ENCODE measurements at regions not wholly inside any gene's neighbourhood (a gene's known extent, or its start where the extent isn't known, plus 50 kb on each side); places are given as distances from the start of the nearest gene placed in this dataset.

DNA sequence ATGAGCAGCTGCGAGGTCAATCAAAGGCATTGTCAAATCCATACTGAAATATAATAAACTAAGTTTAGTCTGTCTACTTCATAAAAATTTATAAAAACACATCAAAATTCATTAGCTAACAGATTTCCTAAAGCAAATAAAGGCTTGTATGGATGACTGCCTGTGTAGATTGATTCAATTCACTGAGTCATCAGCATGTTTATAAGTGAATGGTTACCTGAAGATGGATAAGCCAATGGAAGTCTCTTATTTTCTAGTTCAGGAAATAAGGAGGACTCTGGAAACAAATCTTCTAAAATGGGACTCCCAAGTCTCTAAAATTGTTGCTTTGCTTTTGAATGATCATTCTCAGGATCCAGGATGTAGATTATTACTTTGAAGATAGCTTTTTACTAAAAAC, 57.0 kb upstream of the HNRNPA3 start:
- TF ChIP-seq, protein P1, sequence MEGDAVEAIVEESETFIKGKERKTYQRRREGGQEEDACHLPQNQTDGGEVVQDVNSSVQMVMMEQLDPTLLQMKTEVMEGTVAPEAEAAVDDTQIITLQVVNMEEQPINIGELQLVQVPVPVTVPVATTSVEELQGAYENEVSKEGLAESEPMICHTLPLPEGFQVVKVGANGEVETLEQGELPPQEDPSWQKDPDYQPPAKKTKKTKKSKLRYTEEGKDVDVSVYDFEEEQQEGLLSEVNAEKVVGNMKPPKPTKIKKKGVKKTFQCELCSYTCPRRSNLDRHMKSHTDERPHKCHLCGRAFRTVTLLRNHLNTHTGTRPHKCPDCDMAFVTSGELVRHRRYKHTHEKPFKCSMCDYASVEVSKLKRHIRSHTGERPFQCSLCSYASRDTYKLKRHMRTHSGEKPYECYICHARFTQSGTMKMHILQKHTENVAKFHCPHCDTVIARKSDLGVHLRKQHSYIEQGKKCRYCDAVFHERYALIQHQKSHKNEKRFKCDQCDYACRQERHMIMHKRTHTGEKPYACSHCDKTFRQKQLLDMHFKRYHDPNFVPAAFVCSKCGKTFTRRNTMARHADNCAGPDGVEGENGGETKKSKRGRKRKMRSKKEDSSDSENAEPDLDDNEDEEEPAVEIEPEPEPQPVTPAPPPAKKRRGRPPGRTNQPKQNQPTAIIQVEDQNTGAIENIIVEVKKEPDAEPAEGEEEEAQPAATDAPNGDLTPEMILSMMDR (IDR thresholded peaks at IDR 0.05): no peak
- DNase-seq: no peak
- Histone ChIP-seq H3K27me3 (peaks cover 0 to 3% of the 10 kb centered on the region in 2 donors), H3K27ac (no peak overlapping the region), H3K4me1 (no peaks in the 10 kb centered on the region), H3K4me3 (no peak overlapping the region), H3K36me3 (no peaks in the 10 kb centered on the region), H3K9me3 (no peaks in the 10 kb centered on the region)
- intact Hi-C loops (cut with DNase I; ENCODE audit: low total_unique reads): no loop called here

DNA sequence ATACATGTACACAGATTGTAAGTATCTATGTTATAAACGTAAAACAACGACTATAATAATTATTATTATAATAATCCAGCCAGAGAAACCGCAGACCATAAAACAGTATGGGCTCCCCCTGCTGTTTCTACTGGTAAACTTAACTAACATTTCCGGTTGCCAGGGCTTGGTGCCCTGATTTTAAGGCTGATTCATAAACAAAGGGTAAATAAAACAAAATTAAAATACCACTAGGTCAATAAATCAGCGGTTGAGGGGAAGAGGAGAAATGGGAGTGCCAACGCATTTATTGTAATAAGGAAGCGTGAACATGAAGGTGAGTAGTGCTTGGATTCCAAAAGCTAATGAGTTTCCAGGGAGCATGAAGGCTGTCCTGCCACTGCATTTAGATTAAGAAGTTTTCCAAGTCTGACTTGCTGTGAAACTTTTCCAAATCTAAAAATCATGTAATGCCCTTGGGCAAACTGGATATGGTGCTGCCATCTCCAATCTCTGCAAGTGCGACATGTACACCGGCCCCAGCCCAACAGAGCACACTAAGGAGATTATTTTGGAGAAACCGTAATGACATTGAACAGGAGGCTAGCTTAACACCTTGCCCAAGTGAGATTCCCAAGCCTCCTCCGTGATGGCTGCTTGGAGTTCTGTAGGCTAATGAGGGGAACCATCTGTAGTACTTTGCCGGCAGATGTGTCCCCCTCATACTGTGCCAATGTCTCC, 50.7 kb upstream of the HNRNPA3 start:
- H3K36me3 ChIP-seq: no peaks in the 10 kb centered on the region
- H3K27ac ChIP-seq: no peak overlapping the region
- H3K4me3 ChIP-seq: no peak overlapping the region
- TF ChIP-seq, protein P1 (IDR thresholded peaks at IDR 0.05): peak; percentile 28 to 47
- no peaks in the 10 kb centered on the region for H3K9me3 ChIP-seq
- intact Hi-C loops (cut with DNase I; ENCODE audit: low total_unique reads): loop anchor here (5.0 to 10.0 kb wide), 2 partner anchors 255 to 453 kb away; a partner anchor contains a TSS
- no peak for DNase-seq
- H3K4me1 ChIP-seq: peaks cover 0 to 26% (median 13%) of the 10 kb centered on the region in 4 donors
- no peaks in the 10 kb centered on the region for H3K27me3 ChIP-seq

Measured in tibial artery (tissue), 4 donors.